ENCODE measurements at regions not wholly inside any gene's neighbourhood (a gene's known extent, or its start where the extent isn't known, plus 50 kb on each side); places are given as distances from the start of the nearest gene placed in this dataset.
A peak's percentile ranks its signal among the peaks of the same experiment; 100 is the strongest.
"Not testable (repeated sequence)": the region's sequence is repeated elsewhere in the genome, so short reads cannot be mapped to it uniquely, and the experiment has no call there.

- peak; percentile 41 for DNase-seq (ENCODE audit: low spot score)
Observed at GRCh38 chr7:153942036-153942435, 110.2 kb upstream of the DPP6 start.

- peak; percentile 43 for DNase-seq (ENCODE audit: low spot score)
Observed at GRCh38 chr7:153943457-153943856, 108.7 kb upstream of the DPP6 start.

- peak; percentile 52 for DNase-seq (ENCODE audit: low spot score)
Observed at GRCh38 chr7:153943861-153944260, 108.3 kb upstream of the DPP6 start.

GRCh38 chr7:153948060-153948459, 104.1 kb upstream of the DPP6 start:
- no peak for DNase-seq (ENCODE audit: low spot score)

- no peak for DNase-seq (ENCODE audit: low spot score)
Observed at GRCh38 chr7:153951316-153951715, 100.9 kb upstream of the DPP6 start.

GRCh38 chr7:153954477-153954876, 97.7 kb upstream of the DPP6 start:
- DNase-seq (ENCODE audit: low spot score), result no peak

- not testable (repeated sequence) for DNase-seq (ENCODE audit: low spot score)
Observed at GRCh38 chr7:153957677-153958076, 94.5 kb upstream of the DPP6 start.

GRCh38 chr7:153958381-153958780, 93.8 kb upstream of the DPP6 start:
- peak; percentile 61 for DNase-seq (ENCODE audit: low spot score)

- DNase-seq (ENCODE audit: low spot score), result peak; percentile 95
Observed at GRCh38 chr7:153958789-153959188, 93.4 kb upstream of the DPP6 start.

GRCh38 chr7:153964481-153965112, 87.6 kb upstream of the DPP6 start:
- DNase-seq (ENCODE audit: low spot score), result peak; percentile 87

- not testable (repeated sequence) for DNase-seq (ENCODE audit: low spot score)
Observed at GRCh38 chr7:153969016-153969415, 83.2 kb upstream of the DPP6 start.

GRCh38 chr7:153974603-153975002, 77.6 kb upstream of the DPP6 start:
- DNase-seq (ENCODE audit: low spot score), result not testable (repeated sequence)

GRCh38 chr7:153976745-153977144, 75.5 kb upstream of the DPP6 start:
- DNase-seq (ENCODE audit: low spot score), result not testable (repeated sequence)

- DNase-seq (ENCODE audit: low spot score), result not testable (repeated sequence)
Observed at GRCh38 chr7:153983186-153983585, 69.0 kb upstream of the DPP6 start.

GRCh38 chr7:153989066-153989627, 63.1 kb upstream of the DPP6 start:
- DNase-seq (ENCODE audit: low spot score), result not testable (repeated sequence)

GRCh38 chr7:153989742-153990425, 62.3 kb upstream of the DPP6 start:
- DNase-seq (ENCODE audit: low spot score), result not testable (repeated sequence)

GRCh38 chr7:153991471-153991870, 60.7 kb upstream of the DPP6 start:
- not testable (repeated sequence) for DNase-seq (ENCODE audit: low spot score)

- DNase-seq (ENCODE audit: low spot score), result not testable (repeated sequence)
Observed at GRCh38 chr7:153993402-153993801, 58.8 kb upstream of the DPP6 start.

GRCh38 chr7:153998896-153999295, 53.3 kb upstream of the DPP6 start:
- DNase-seq (ENCODE audit: low spot score), result not testable (repeated sequence)
